ENCODE measurements at regions not wholly inside any gene's neighbourhood (a gene's known extent, or its start where the extent isn't known, plus 50 kb on each side); places are given as distances from the start of the nearest gene placed in this dataset.

GRCh38 chr2:185374878-185375277 is 363.7 kb upstream of the FSIP2 start:
- no peak overlapping the region for H3K18ac ChIP-seq (ENCODE audit: low read depth, low read length)
- no peak overlapping the region for H2BK5ac ChIP-seq (ENCODE audit: low read depth, low read length, poor library complexity, severe bottlenecking)
- H3K4ac ChIP-seq (ENCODE audit: low read depth, low read length) = no peak overlapping the region
- no peak overlapping the region for H4K8ac ChIP-seq (ENCODE audit: low read depth in 2 of 2, low read length in 2 of 2)
- H3K4me3 ChIP-seq (ENCODE audit: insufficient read depth, low read depth, low read length) = no peak overlapping the region
- no peak overlapping the region for H3K9ac ChIP-seq (ENCODE audit: low read depth, low read length)
- no peak overlapping the region for H2AK5ac ChIP-seq (ENCODE audit: low read depth, low read length)
- DNase-seq (no peak), ATAC-seq (ENCODE audit: low read depth) (no peak)
- no peaks in the 10 kb centered on the region for H4K20me1 ChIP-seq (ENCODE audit: insufficient read depth, low read length)
- no peak overlapping the region for H3K14ac ChIP-seq (replicated peaks; ENCODE audit: low read depth, low read length)
- no peak overlapping the region for H3K27ac ChIP-seq (ENCODE audit: insufficient read depth, low read length)
- ChIA-PET CTCF (no interaction called here), POLR2A (ENCODE audit: unreplicated experiment) (no interaction called here)
- in situ Hi-C loops (cut with MboI; ENCODE audit: low sequenced_read_pairs) = no loop called here
- H3K4me2 ChIP-seq (ENCODE audit: low read depth, low read length) = no peak overlapping the region
- dilution Hi-C loops (cut with HindIII; ENCODE audit: low sequenced_read_pairs, unreplicated experiment) = no loop called here
- no peak overlapping the region for H2AFZ ChIP-seq (replicated peaks; ENCODE audit: low read length, poor library complexity)
- intact Hi-C loops (cut with micrococcal nuclease) = no loop called here
- no CpG with 5 or more reads among the region's 2 CpGs for WGBS, 2 experiments (ENCODE audit: extremely low coverage in 2 of 2, insufficient read length in 1 of 2)
- H2AK9ac ChIP-seq (replicated peaks; ENCODE audit: low read depth, low read length, poor library complexity) = no peak overlapping the region
- no peak overlapping the region for H3K23ac ChIP-seq (ENCODE audit: low read depth, low read length)
- TF ChIP-seq MAZ (IDR thresholded peaks at IDR 0.05; ENCODE audit: borderline replicate concordance, low read depth, low read length) (no peak), RAD21 (IDR thresholded peaks at IDR 0.05; ENCODE audit: low read length) (no peak), MAFK (IDR thresholded peaks at IDR 0.05; ENCODE audit: low read depth, low read length) (no peak), CEBPB (IDR thresholded peaks at IDR 0.05; ENCODE audit: low read depth, low read length) (no peak), RFX5 (IDR thresholded peaks at IDR 0.05; ENCODE audit: low read depth, low read length) (no peak), NFE2L2 (IDR thresholded peaks at IDR 0.05; ENCODE audit: low read depth, low read length) (no peak), SMC3 (IDR thresholded peaks at IDR 0.05; ENCODE audit: low read depth, low read length) (no peak), POLR2A (IDR thresholded peaks at IDR 0.05; ENCODE audit: low read depth, low read length) (no peak), MXI1 (IDR thresholded peaks at IDR 0.05; ENCODE audit: borderline replicate concordance, low read depth, low read length) (no peak), BHLHE40 (IDR thresholded peaks at IDR 0.05; ENCODE audit: low read depth, low read length) (no peak), CHD1 (IDR thresholded peaks at IDR 0.05; ENCODE audit: low read depth, low read length) (no peak), RCOR1 (IDR thresholded peaks at IDR 0.05; ENCODE audit: insufficient replicate concordance, low read length) (no peak), FOS (IDR thresholded peaks at IDR 0.05; ENCODE audit: low read depth, low read length) (no peak)
- TF ChIP-seq, protein P1, sequence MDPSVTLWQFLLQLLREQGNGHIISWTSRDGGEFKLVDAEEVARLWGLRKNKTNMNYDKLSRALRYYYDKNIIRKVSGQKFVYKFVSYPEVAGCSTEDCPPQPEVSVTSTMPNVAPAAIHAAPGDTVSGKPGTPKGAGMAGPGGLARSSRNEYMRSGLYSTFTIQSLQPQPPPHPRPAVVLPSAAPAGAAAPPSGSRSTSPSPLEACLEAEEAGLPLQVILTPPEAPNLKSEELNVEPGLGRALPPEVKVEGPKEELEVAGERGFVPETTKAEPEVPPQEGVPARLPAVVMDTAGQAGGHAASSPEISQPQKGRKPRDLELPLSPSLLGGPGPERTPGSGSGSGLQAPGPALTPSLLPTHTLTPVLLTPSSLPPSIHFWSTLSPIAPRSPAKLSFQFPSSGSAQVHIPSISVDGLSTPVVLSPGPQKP (IDR thresholded peaks at IDR 0.05; ENCODE audit: borderline replicate concordance, low read depth, low read length) = no peak
- TF ChIP-seq, protein P2, sequence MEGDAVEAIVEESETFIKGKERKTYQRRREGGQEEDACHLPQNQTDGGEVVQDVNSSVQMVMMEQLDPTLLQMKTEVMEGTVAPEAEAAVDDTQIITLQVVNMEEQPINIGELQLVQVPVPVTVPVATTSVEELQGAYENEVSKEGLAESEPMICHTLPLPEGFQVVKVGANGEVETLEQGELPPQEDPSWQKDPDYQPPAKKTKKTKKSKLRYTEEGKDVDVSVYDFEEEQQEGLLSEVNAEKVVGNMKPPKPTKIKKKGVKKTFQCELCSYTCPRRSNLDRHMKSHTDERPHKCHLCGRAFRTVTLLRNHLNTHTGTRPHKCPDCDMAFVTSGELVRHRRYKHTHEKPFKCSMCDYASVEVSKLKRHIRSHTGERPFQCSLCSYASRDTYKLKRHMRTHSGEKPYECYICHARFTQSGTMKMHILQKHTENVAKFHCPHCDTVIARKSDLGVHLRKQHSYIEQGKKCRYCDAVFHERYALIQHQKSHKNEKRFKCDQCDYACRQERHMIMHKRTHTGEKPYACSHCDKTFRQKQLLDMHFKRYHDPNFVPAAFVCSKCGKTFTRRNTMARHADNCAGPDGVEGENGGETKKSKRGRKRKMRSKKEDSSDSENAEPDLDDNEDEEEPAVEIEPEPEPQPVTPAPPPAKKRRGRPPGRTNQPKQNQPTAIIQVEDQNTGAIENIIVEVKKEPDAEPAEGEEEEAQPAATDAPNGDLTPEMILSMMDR (conservative IDR thresholded peaks at IDR 0.05; ENCODE audit: low read depth, low read length) = no peak
- TF ChIP-seq, protein P3, sequence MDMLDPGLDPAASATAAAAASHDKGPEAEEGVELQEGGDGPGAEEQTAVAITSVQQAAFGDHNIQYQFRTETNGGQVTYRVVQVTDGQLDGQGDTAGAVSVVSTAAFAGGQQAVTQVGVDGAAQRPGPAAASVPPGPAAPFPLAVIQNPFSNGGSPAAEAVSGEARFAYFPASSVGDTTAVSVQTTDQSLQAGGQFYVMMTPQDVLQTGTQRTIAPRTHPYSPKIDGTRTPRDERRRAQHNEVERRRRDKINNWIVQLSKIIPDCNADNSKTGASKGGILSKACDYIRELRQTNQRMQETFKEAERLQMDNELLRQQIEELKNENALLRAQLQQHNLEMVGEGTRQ (IDR thresholded peaks at IDR 0.05; ENCODE audit: low read depth, low read length) = no peak
- no peak overlapping the region for H2BK120ac ChIP-seq (ENCODE audit: low read depth, low read length)
- H2BK15ac ChIP-seq (ENCODE audit: low read depth, low read length) = no peak overlapping the region
- no peak overlapping the region for H4K5ac ChIP-seq (ENCODE audit: low read depth, low read length)
- no peaks in the 10 kb centered on the region for H3K9me1 ChIP-seq (ENCODE audit: insufficient read depth, low read length)
- H3K27me3 ChIP-seq (ENCODE audit: control insufficient read depth, insufficient read depth, low read length) = no peaks in the 10 kb centered on the region
- H3K36me3 ChIP-seq (ENCODE audit: control insufficient read depth, insufficient read depth, low read length) = no peaks in the 10 kb centered on the region
- no peaks in the 10 kb centered on the region for H3K4me1 ChIP-seq (ENCODE audit: control insufficient read depth, insufficient read depth, low read length)
- no peak overlapping the region for H2BK20ac ChIP-seq (ENCODE audit: low read depth, low read length)
- BruUV-seq (replicated peaks) = no TSS peak
- H3K56ac ChIP-seq (ENCODE audit: extremely low read depth, insufficient read depth, low read length) = no peak overlapping the region
- no peaks in the 10 kb centered on the region for H3K79me1 ChIP-seq (ENCODE audit: low read depth in 1 of 2, low read length in 2 of 2)
- H4K91ac ChIP-seq (ENCODE audit: insufficient read depth, low read depth, low read length) = no peak overlapping the region
- peaks cover 13% of the 10 kb centered on the region; the same call in 1 of the 2 replicates for H3K9me3 ChIP-seq (ENCODE audit: control insufficient read depth, insufficient read depth, low read length)

Measured in IMR-90 (cell line).